ENCODE measurements at regions not wholly inside any gene's neighbourhood (a gene's known extent, or its start where the extent isn't known, plus 50 kb on each side); places are given as distances from the start of the nearest gene placed in this dataset.

DNA sequence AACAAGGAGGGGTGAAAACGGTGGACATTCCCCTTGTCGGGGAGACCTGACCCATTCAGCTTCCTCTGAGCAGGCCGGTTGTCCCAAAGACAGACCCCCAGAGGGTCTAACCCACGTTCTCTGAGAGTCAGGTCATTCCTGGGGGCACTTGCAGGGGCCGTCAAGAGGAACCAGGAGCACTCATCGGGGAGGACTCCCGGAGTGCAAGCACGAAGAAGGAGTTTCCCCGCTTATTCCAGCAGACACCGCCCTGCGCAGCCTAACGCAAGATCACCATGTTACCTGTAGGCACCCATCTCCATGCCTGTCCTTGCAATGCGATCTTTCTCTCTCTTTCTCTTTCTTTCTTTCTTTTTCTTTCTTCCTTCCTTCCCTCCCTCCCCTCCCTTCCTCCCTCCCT is 154.2 kb downstream of the SHOX start:
- Histone ChIP-seq H3K27ac (no peak overlapping the region), H3K36me3 (no peaks in the 10 kb centered on the region), H3K4me3 (no peak overlapping the region), H3K27me3 (replicated peaks in 1 of 7) (peaks cover 0 to 19% (median 7%) of the 10 kb centered on the region in 7 donors), H3K4me1 (no peaks in the 10 kb centered on the region), H3K9me3 (peaks cover 0 to 8% (median 0%) of the 10 kb centered on the region in 8 donors)
- DNase-seq, result no peak
- 87 to 91% (median 88%) methylated on average over 13 of the region's 13 CpGs; no CpG with 5 or more reads in 1 of the 5 donors for WGBS, 5 donors
- intact Hi-C loops (cut with DNase I; ENCODE audit: low total_unique reads), result no loop called here
- TF ChIP-seq CTCF (IDR thresholded peaks at IDR 0.05 in 8 of 11, conservative IDR thresholded peaks at IDR 0.05 in 3 of 11) (no peak), POLR2A (IDR thresholded peaks at IDR 0.05) (no peak), POLR2AphosphoS5 (IDR thresholded peaks at IDR 0.05) (no peak)

DNA sequence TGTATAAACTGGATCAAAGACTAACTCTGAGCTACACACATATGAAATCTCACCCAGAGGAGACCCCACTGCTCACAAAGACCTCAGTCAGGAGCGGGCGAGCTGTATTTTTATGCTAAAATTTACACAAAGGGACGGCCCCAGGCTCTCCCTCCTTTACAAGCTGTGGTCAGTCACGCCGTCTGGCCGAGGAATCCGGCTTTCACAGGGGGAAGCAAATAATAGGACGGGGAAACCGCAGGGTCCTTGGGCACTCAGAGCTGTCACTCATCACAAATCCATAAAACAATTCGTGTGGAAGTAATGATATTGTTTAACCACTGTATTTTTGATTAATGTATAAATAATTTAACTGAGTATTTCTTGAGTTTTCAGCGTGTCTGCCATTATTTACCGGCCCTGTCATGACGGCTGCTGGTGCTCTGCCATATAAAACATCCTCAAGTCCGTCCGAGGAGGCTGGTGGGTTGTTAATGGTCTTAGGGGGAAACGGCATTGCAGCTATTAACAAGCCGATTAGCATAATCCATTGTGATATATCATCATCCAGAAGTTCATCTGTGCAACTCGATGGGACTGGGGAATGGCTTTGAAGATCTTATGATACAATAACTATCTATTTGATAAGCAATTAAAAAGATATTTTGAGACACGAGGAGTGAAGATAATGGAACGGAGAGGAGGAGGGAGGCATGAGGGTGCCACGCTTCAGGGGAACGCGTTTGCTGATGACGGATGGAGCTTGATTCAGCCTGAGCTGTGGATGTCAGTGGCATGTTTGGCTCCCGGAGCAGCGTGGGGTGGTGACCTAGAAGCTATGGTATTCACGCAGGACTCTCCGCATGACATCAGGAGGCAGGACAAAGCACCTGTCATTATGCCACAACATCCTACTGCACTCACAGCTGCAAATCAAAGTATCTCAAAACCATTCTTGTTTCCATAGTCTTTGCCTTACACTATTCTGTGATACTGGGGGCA is 150.9 kb downstream of the SHOX start:
- TF ChIP-seq POLR2AphosphoS5 (IDR thresholded peaks at IDR 0.05), result no peak
- intact Hi-C loops (cut with DNase I; ENCODE audit: low total_unique reads), result no loop called here
- WGBS, 5 donors, result 27 to 34% (median 32%) methylated on average over 28 of the region's 28 CpGs
- Histone ChIP-seq H3K27ac (no peak overlapping the region), H3K36me3 (no peaks in the 10 kb centered on the region), H3K4me1 (no peaks in the 10 kb centered on the region), H3K9me3 (peaks cover 0 to 8% (median 0%) of the 10 kb centered on the region in 8 donors), H3K4me3 (no peak overlapping the region), H3K27me3 (replicated peaks in 1 of 7) (peaks cover 0 to 4% (median 0%) of the 10 kb centered on the region in 7 donors)
- DNase-seq, result peak; percentile 60

GRCh38 chrX:776529-777230 is 146.1 kb downstream of the SHOX start:
- Histone ChIP-seq H3K4me3 (no peak overlapping the region), H3K4me1 (no peaks in the 10 kb centered on the region), H3K27ac (no peak overlapping the region), H3K36me3 (no peaks in the 10 kb centered on the region), H3K27me3 (replicated peaks in 1 of 7) (peaks cover 0 to 4% (median 0%) of the 10 kb centered on the region in 7 donors), H3K9me3 (peaks cover 0 to 10% (median 0%) of the 10 kb centered on the region in 8 donors)
- TF ChIP-seq CTCF (IDR thresholded peaks at IDR 0.05 in 8 of 11, conservative IDR thresholded peaks at IDR 0.05 in 3 of 11), result no peak
- no peak for TF ChIP-seq POLR2A (IDR thresholded peaks at IDR 0.05)
- TF ChIP-seq POLR2AphosphoS5 (IDR thresholded peaks at IDR 0.05), result no peak
- peak; percentile 11 for DNase-seq
- intact Hi-C loops (cut with DNase I; ENCODE audit: low total_unique reads), result no loop called here
- WGBS, 5 donors, result 76 to 82% (median 81%) methylated on average over 14 of the region's 14 CpGs

- Histone ChIP-seq H3K36me3 (no peaks in the 10 kb centered on the region), H3K9me3 (peaks cover 0 to 10% (median 0%) of the 10 kb centered on the region in 8 donors), H3K27ac (no peak overlapping the region), H3K4me1 (no peaks in the 10 kb centered on the region), H3K4me3 (no peak overlapping the region), H3K27me3 (replicated peaks in 1 of 7) (peaks cover 0 to 4% (median 0%) of the 10 kb centered on the region in 7 donors)
- no peak for DNase-seq
- intact Hi-C loops (cut with DNase I; ENCODE audit: low total_unique reads), result no loop called here
- TF ChIP-seq POLR2AphosphoS5 (IDR thresholded peaks at IDR 0.05) (no peak), POLR2A (IDR thresholded peaks at IDR 0.05) (no peak), CTCF (IDR thresholded peaks at IDR 0.05 in 8 of 11, conservative IDR thresholded peaks at IDR 0.05 in 3 of 11) (no peak)
- WGBS, 5 donors, result 69 to 80% (median 76%) methylated on average over 9 of the region's 9 CpGs
Measured at GRCh38 chrX:776061-776460, 145.5 kb downstream of the SHOX start.
